Nephron (organoid): ENCODE measurements at regions not wholly inside any gene's neighbourhood (a gene's known extent, or its start where the extent isn't known, plus 50 kb on each side); places are given as distances from the start of the nearest gene placed in this dataset.

Experiments used
- H3K27ac Mint-ChIP-seq, 3 experiments: 2 replicates each; pipeline ENCODE4 v1.8.0; 2020; ENCODE audit warnings: mixed read lengths in 3 of 3, mild to moderate bottlenecking in 2 of 3, moderate library complexity in 1 of 3
- H3K27me3 Mint-ChIP-seq: 2 replicates; pipeline ENCODE4 v1.8.0; 2021; ENCODE audit warnings: low read depth, mild to moderate bottlenecking, moderate library complexity, mixed read lengths
- H3K36me3 Mint-ChIP-seq: 2 replicates; pipeline ENCODE4 v1.8.0; 2020; ENCODE audit warnings: low read depth, mixed read lengths
- H3K4me1 Mint-ChIP-seq: 2 replicates; pipeline ENCODE4 v1.8.0; 2020; ENCODE audit warnings: mixed read lengths
- H3K4me3 Mint-ChIP-seq, 3 experiments: 2 replicates each; pipeline ENCODE4 v1.8.0; 2020; ENCODE audit warnings: mild to moderate bottlenecking in 3 of 3, mixed read lengths in 3 of 3, moderate library complexity in 2 of 3
- H3K9me3 Mint-ChIP-seq: 2 replicates; pipeline ENCODE4 v1.8.0; 2020; ENCODE audit warnings: mixed read lengths
- CTCF ChIP-seq, 3 experiments: fragments of 200-600 bp; sonication (generic); IDR thresholded peaks; one replicate each; pipeline ENCODE4 v1.5.0; 2021; ENCODE audit warnings: antibody characterized with exemption in 3 of 3; ENCODE audit not compliant: unreplicated experiment in 3 of 3

- Mint-ChIP-seq H3K27me3 (no peaks in the 10 kb centered on the region), H3K27ac (no peak overlapping the region), H3K36me3 (no peaks in the 10 kb centered on the region), H3K4me1 (no peaks in the 10 kb centered on the region), H3K4me3 (no peak overlapping the region), H3K9me3 (no peaks in the 10 kb centered on the region)
- TF ChIP-seq CTCF (IDR thresholded peaks at IDR 0.05; ENCODE audit: unreplicated experiment in 3 of 3): no peak
Observed at GRCh38 chr3:118298133-118298532, 736.5 kb downstream of the IGSF11 start.

GRCh38 chr3:118304557-118304956, 730.1 kb downstream of the IGSF11 start:
- Mint-ChIP-seq H3K36me3 (no peaks in the 10 kb centered on the region), H3K27me3 (no peaks in the 10 kb centered on the region), H3K4me1 (no peaks in the 10 kb centered on the region), H3K4me3 (no peak overlapping the region), H3K27ac (peak overlapping the region in 2 of 3 experiments; percentile 50 to 60), H3K9me3 (no peaks in the 10 kb centered on the region)
- TF ChIP-seq CTCF (IDR thresholded peaks at IDR 0.05; ENCODE audit: unreplicated experiment in 3 of 3): no peak

GRCh38 chr3:118332699-118333098, 701.9 kb downstream of the IGSF11 start:
- peaks cover 14% of the 10 kb centered on the region for H3K9me3 Mint-ChIP-seq
- no peaks in the 10 kb centered on the region for H3K36me3 Mint-ChIP-seq

GRCh38 chr3:118337649-118338048, 697.0 kb downstream of the IGSF11 start:
- TF ChIP-seq CTCF (IDR thresholded peaks at IDR 0.05; ENCODE audit: unreplicated experiment in 3 of 3): no peak
- Mint-ChIP-seq H3K4me3 (no peak overlapping the region), H3K9me3 (peaks cover 6% of the 10 kb centered on the region), H3K27ac (no peak overlapping the region), H3K36me3 (no peaks in the 10 kb centered on the region), H3K4me1 (no peaks in the 10 kb centered on the region), H3K27me3 (peaks cover 6% of the 10 kb centered on the region)

More at GRCh38 chr3:118332699-118333098, 701.9 kb downstream of the IGSF11 start:
- TF ChIP-seq CTCF (IDR thresholded peaks at IDR 0.05; ENCODE audit: unreplicated experiment in 3 of 3): no peak
- no peaks in the 10 kb centered on the region for H3K4me1 Mint-ChIP-seq
- H3K27ac Mint-ChIP-seq: no peak overlapping the region
- no peak overlapping the region for H3K4me3 Mint-ChIP-seq
- peaks cover 6% of the 10 kb centered on the region for H3K27me3 Mint-ChIP-seq

GRCh38 chr3:118347396-118348168, 687.1 kb downstream of the IGSF11 start:
- Mint-ChIP-seq H3K27me3 (no peaks in the 10 kb centered on the region), H3K4me1 (no peaks in the 10 kb centered on the region), H3K4me3 (no peak overlapping the region), H3K27ac (no peak overlapping the region), H3K9me3 (peaks cover 11% of the 10 kb centered on the region), H3K36me3 (no peaks in the 10 kb centered on the region)
- TF ChIP-seq CTCF (IDR thresholded peaks at IDR 0.05; ENCODE audit: unreplicated experiment in 3 of 3): no peak

GRCh38 chr3:118348169-118348557, 686.5 kb downstream of the IGSF11 start:
- H3K27me3 Mint-ChIP-seq: no peaks in the 10 kb centered on the region
- H3K9me3 Mint-ChIP-seq: peaks cover 14% of the 10 kb centered on the region
- H3K4me3 Mint-ChIP-seq: no peak overlapping the region
- H3K36me3 Mint-ChIP-seq: no peaks in the 10 kb centered on the region
- TF ChIP-seq CTCF (IDR thresholded peaks at IDR 0.05; ENCODE audit: unreplicated experiment in 3 of 3): no peak
- no peaks in the 10 kb centered on the region for H3K4me1 Mint-ChIP-seq
- H3K27ac Mint-ChIP-seq: no peak overlapping the region
